SK-N-SH treated with all-trans-retinoic acid at 6 μM for 48 hours (cell line): ENCODE measurements at regions not wholly inside any gene's neighbourhood (a gene's known extent, or its start where the extent isn't known, plus 50 kb on each side); places are given as distances from the start of the nearest gene placed in this dataset.
A peak's percentile ranks its signal among the peaks of the same experiment; 100 is the strongest.

Experiments
- ATAC-seq: fragments of 200-7000 bp; cut with Tn5 transposase; 3 replicates; pipeline ENCODE4 v1.9.1; 2020; ENCODE audit warnings: mild to moderate bottlenecking, moderate library complexity
- ARNTL ChIP-seq: fragments of 450-650 bp; formaldehyde crosslinking; IDR thresholded peaks from 2 replicates; pipeline ENCODE4 v1.5.0; 2020; ENCODE audit warnings: low read depth, mild to moderate bottlenecking, moderate library complexity, borderline replicate concordance
- BACH2 ChIP-seq: fragments of 250-450 bp; sonication (Bioruptor Pico); IDR thresholded peaks from 2 replicates; pipeline ENCODE4 v1.9.0; 2021; ENCODE audit warnings: mild to moderate bottlenecking, borderline replicate concordance
- CREB5 ChIP-seq: fragments of 250-450 bp; sonication (Bioruptor Pico); IDR thresholded peaks from 2 replicates; pipeline ENCODE4 v1.5.1; 2020; ENCODE audit warnings: low read depth, mild to moderate bottlenecking, moderate library complexity
- CSRNP3 ChIP-seq: fragments of 250-450 bp; sonication (Bioruptor Pico); IDR thresholded peaks from 2 replicates; pipeline ENCODE4 v1.5.1; 2021; ENCODE audit warnings: mild to moderate bottlenecking, moderate library complexity
- ESRRG ChIP-seq: fragments of 250-450 bp; sonication (Bioruptor Pico); IDR thresholded peaks from 2 replicates; pipeline ENCODE4 v1.6.1; 2021; ENCODE audit warnings: mild to moderate bottlenecking
- GLIS3 ChIP-seq: fragments of 250-450 bp; sonication (Bioruptor Pico); IDR thresholded peaks from 2 replicates; pipeline ENCODE4 v1.5.0; 2020; ENCODE audit warnings: mild to moderate bottlenecking, moderate library complexity
- ISL1 ChIP-seq: fragments of 250-450 bp; sonication (Bioruptor Pico); IDR thresholded peaks from 2 replicates; pipeline ENCODE4 v2.1.2; 2022; ENCODE audit warnings: mild to moderate bottlenecking, moderate library complexity
- OSR1 ChIP-seq: fragments of 250-450 bp; sonication (Bioruptor Pico); IDR thresholded peaks from 2 replicates; pipeline ENCODE4 v1.8.0; 2022; ENCODE audit warnings: moderate library complexity, mild to moderate bottlenecking, inconsistent platforms
- PATZ1 ChIP-seq: fragments of 250-450 bp; sonication (Bioruptor Pico); IDR thresholded peaks from 2 replicates; pipeline ENCODE4 v1.8.0; 2020; ENCODE audit warnings: mild to moderate bottlenecking, moderate library complexity, borderline replicate concordance
- POU6F1 ChIP-seq: fragments of 250-450 bp; sonication (Bioruptor Pico); IDR thresholded peaks from 2 replicates; pipeline ENCODE4 v1.8.0; 2021; ENCODE audit warnings: low read depth, mild to moderate bottlenecking, moderate library complexity, borderline replicate concordance
- PPARA ChIP-seq: fragments of 250-450 bp; sonication (Bioruptor Pico); IDR thresholded peaks from 2 replicates; pipeline ENCODE4 v1.5.0; 2020; ENCODE audit warnings: mild to moderate bottlenecking, borderline replicate concordance
- RARB ChIP-seq: fragments of 250-450 bp; sonication (Bioruptor Pico); IDR thresholded peaks from 2 replicates; pipeline ENCODE4 v1.8.0; 2021; ENCODE audit warnings: mild to moderate bottlenecking, moderate library complexity
- SNAI2 ChIP-seq: fragments of 250-450 bp; sonication (Bioruptor Pico); IDR thresholded peaks from 2 replicates; pipeline ENCODE4 v1.5.0; 2020; ENCODE audit warnings: mild to moderate bottlenecking, moderate library complexity
- TCF4 ChIP-seq: fragments of 250-450 bp; sonication (Bioruptor Pico); IDR thresholded peaks from 2 replicates; pipeline ENCODE4 v1.8.0; 2021; ENCODE audit warnings: mild to moderate bottlenecking, moderate library complexity, borderline replicate concordance
- TOX ChIP-seq: fragments of 250-450 bp; sonication (Bioruptor Pico); IDR thresholded peaks from 2 replicates; pipeline ENCODE4 v1.8.0; 2021; ENCODE audit warnings: mild to moderate bottlenecking, moderate library complexity, borderline replicate concordance
- TSHZ2 ChIP-seq: fragments of 250-450 bp; sonication (Bioruptor Pico); IDR thresholded peaks from 2 replicates; pipeline ENCODE4 v1.5.0; 2020; ENCODE audit warnings: mild to moderate bottlenecking, moderate library complexity
- ZC3H10 ChIP-seq: fragments of 250-450 bp; sonication (Bioruptor Pico); IDR thresholded peaks from 2 replicates; pipeline ENCODE4 v1.5.1; 2021; ENCODE audit warnings: mild to moderate bottlenecking, moderate library complexity
- ZFP3 ChIP-seq: fragments of 250-450 bp; sonication (Bioruptor Pico); IDR thresholded peaks from 2 replicates; pipeline ENCODE4 v1.5.0; 2020; ENCODE audit warnings: mild to moderate bottlenecking, moderate library complexity
- ZFP30 ChIP-seq: fragments of 450-650 bp; formaldehyde crosslinking; IDR thresholded peaks from 2 replicates; pipeline ENCODE4 v1.5.0; 2022; ENCODE audit warnings: mild to moderate bottlenecking, moderate library complexity
- ZNF70 ChIP-seq: fragments of 450-650 bp; formaldehyde crosslinking; IDR thresholded peaks from 2 replicates; pipeline ENCODE4 v1.5.0; 2020; ENCODE audit warnings: mild to moderate bottlenecking, moderate library complexity
- ZNF8 ChIP-seq: fragments of 450-650 bp; formaldehyde crosslinking; IDR thresholded peaks from 2 replicates; pipeline ENCODE4 v1.5.0; 2020; ENCODE audit warnings: mild to moderate bottlenecking, moderate library complexity

- TF ChIP-seq GLIS3 (CRISPR knock-in tag) (no peak), OSR1 (CRISPR knock-in tag) (no peak), TCF4 (CRISPR knock-in tag) (no peak), ZNF70 (CRISPR knock-in tag) (no peak), PPARA (CRISPR knock-in tag) (no peak), ZFP30 (CRISPR knock-in tag) (no peak)
Measured at GRCh38 chr18:39481281-39481680, 1915.7 kb upstream of the CELF4 start (continued).

GRCh38 chr18:39480494-39481195 is 1915.0 kb upstream of the CELF4 start:
- ATAC-seq = no peak

GRCh38 chr18:39464006-39464405 is 1898.4 kb upstream of the CELF4 start:
- ATAC-seq = no peak
- peak; percentile 18; the same call in 1 of the 2 replicates for TF ChIP-seq ZNF8 (CRISPR knock-in tag)
- TF ChIP-seq CSRNP3 (CRISPR knock-in tag) = peak; percentile 71
- TF ChIP-seq OSR1 (CRISPR knock-in tag) = no peak
- TF ChIP-seq TOX (CRISPR knock-in tag) = no peak
- no peak for TF ChIP-seq BACH2 (CRISPR knock-in tag)
- 0 out of 2 replicates have a peak, but pooled peaks have one; percentile 43 for TF ChIP-seq SNAI2
- peak; percentile 55; the same call in 1 of the 2 replicates for TF ChIP-seq ZFP3 (CRISPR knock-in tag)
- TF ChIP-seq RARB (CRISPR knock-in tag) = no peak
- TF ChIP-seq ESRRG (CRISPR knock-in tag) = peak; percentile 74
- TF ChIP-seq ISL1 (CRISPR knock-in tag) = peak; percentile 97
- peak; percentile 23; the same call in 1 of the 2 replicates for TF ChIP-seq POU6F1 (CRISPR knock-in tag)
- TF ChIP-seq GLIS3 (CRISPR knock-in tag) = peak; percentile 55; the same call in 1 of the 2 replicates
- TF ChIP-seq PATZ1 (CRISPR knock-in tag) = peak; percentile 84; the same call in 1 of the 2 replicates
- TF ChIP-seq ZC3H10 (CRISPR knock-in tag) = no peak
- no peak for TF ChIP-seq ARNTL (CRISPR knock-in tag)
- peak; percentile 71; the same call in 1 of the 2 replicates for TF ChIP-seq CREB5
- TF ChIP-seq TSHZ2 (CRISPR knock-in tag) = peak; percentile 78
- no peak for TF ChIP-seq ZFP30 (CRISPR knock-in tag)

More at GRCh38 chr18:39480494-39481195, 1915.0 kb upstream of the CELF4 start:
- TF ChIP-seq CSRNP3 (CRISPR knock-in tag) (no peak), POU6F1 (CRISPR knock-in tag) (no peak)
